ENCODE measurements at regions not wholly inside any gene's neighbourhood (a gene's known extent, or its start where the extent isn't known, plus 50 kb on each side); places are given as distances from the start of the nearest gene placed in this dataset.

DNA sequence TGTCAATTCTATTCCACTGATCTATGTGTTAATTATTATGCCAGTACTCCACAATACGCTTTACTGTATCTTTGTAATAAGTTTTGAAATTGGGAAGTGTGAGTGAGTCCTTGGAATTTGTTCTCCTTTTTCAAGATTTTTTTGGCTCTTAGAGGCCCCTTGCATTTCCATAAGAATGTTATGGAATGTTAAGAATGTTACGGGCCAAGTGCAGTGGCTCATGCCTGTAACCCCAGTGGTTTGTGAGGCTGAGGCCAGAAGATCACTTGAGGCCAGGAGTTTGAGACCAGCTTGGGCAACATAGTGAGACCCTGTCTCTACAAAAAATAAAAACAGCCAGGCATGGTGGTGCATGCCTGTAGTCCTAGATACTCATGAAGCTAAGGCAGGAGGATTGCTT lies 167.6 kb upstream of the CXorf66 start:
- ATAC-seq (no peak), FAIRE-seq (no peak), DNase-seq (ENCODE audit: extremely low read depth in 1 of 4, low spot score in 3 of 4) (no peak)
- Histone ChIP-seq H3K79me2 (ENCODE audit: control insufficient read depth, insufficient read depth, low read length) (no peaks in the 10 kb centered on the region), H3K4me2 (ENCODE audit: insufficient read depth, low read length) (no peak overlapping the region), H3K9me3 (replicated peaks; ENCODE audit: control insufficient read depth, insufficient read depth, low read depth, low read length) (no peaks in the 10 kb centered on the region), H2AFZ (ENCODE audit: low read depth, low read length) (no peak overlapping the region), H3K4me1 (replicated peaks in 1 of 2; ENCODE audit: control insufficient read depth in 2 of 2, insufficient read depth in 2 of 2, low read length in 2 of 2) (no peaks in the 10 kb centered on the region), H3K27me3 (ENCODE audit: control insufficient read depth in 2 of 2, insufficient read depth in 2 of 2, low read length in 2 of 2) (no peaks in the 10 kb centered on the region), H3K36me3 (ENCODE audit: control insufficient read depth, insufficient read depth, low read length) (no peaks in the 10 kb centered on the region), H4K20me1 (replicated peaks; ENCODE audit: control insufficient read depth, insufficient read depth, low read length) (no peaks in the 10 kb centered on the region), H3K4me3 (no peak overlapping the region), H3K9ac (ENCODE audit: insufficient read depth in 1 of 2, low read depth in 2 of 2, low read length in 2 of 2) (no peak overlapping the region), H3K27ac (ENCODE audit: extremely low read depth, low read depth, low read length) (no peak overlapping the region), H3K9me1 (ENCODE audit: control insufficient read depth, insufficient read depth, low read length) (no peaks in the 10 kb centered on the region)
- BruUV-seq (replicated peaks), result no TSS peak
- ChIA-PET CTCF (ENCODE audit: low intra/inter-chr PET ratio) (no interaction called here), POLR2A (no interaction called here)
- WGBS (ENCODE audit: insufficient coverage, low coverage, missing lambda C conversion rate), result 0% methylated on average over 1 of the region's 2 CpGs
- in situ Hi-C loops (cut with MboI) (no loop called here), intact Hi-C loops (cut with micrococcal nuclease) (no loop called here)
- TF ChIP-seq ERF (CRISPR knock-in tag; IDR thresholded peaks at IDR 0.05), result no peak
- TF ChIP-seq, protein P1, sequence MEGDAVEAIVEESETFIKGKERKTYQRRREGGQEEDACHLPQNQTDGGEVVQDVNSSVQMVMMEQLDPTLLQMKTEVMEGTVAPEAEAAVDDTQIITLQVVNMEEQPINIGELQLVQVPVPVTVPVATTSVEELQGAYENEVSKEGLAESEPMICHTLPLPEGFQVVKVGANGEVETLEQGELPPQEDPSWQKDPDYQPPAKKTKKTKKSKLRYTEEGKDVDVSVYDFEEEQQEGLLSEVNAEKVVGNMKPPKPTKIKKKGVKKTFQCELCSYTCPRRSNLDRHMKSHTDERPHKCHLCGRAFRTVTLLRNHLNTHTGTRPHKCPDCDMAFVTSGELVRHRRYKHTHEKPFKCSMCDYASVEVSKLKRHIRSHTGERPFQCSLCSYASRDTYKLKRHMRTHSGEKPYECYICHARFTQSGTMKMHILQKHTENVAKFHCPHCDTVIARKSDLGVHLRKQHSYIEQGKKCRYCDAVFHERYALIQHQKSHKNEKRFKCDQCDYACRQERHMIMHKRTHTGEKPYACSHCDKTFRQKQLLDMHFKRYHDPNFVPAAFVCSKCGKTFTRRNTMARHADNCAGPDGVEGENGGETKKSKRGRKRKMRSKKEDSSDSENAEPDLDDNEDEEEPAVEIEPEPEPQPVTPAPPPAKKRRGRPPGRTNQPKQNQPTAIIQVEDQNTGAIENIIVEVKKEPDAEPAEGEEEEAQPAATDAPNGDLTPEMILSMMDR (IDR thresholded peaks at IDR 0.05 in 2 of 3, conservative IDR thresholded peaks at IDR 0.05 in 1 of 3; ENCODE audit: insufficient read depth in 2 of 3, low read depth in 1 of 3, low read length in 3 of 3), result no peak
- TF ChIP-seq, protein P2, sequence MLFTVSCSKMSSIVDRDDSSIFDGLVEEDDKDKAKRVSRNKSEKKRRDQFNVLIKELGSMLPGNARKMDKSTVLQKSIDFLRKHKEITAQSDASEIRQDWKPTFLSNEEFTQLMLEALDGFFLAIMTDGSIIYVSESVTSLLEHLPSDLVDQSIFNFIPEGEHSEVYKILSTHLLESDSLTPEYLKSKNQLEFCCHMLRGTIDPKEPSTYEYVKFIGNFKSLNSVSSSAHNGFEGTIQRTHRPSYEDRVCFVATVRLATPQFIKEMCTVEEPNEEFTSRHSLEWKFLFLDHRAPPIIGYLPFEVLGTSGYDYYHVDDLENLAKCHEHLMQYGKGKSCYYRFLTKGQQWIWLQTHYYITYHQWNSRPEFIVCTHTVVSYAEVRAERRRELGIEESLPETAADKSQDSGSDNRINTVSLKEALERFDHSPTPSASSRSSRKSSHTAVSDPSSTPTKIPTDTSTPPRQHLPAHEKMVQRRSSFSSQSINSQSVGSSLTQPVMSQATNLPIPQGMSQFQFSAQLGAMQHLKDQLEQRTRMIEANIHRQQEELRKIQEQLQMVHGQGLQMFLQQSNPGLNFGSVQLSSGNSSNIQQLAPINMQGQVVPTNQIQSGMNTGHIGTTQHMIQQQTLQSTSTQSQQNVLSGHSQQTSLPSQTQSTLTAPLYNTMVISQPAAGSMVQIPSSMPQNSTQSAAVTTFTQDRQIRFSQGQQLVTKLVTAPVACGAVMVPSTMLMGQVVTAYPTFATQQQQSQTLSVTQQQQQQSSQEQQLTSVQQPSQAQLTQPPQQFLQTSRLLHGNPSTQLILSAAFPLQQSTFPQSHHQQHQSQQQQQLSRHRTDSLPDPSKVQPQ (CRISPR knock-in tag; IDR thresholded peaks at IDR 0.05; ENCODE audit: borderline replicate concordance), result no peak
- no peak for TF ChIP-seq ZKSCAN1 (IDR thresholded peaks at IDR 0.05; ENCODE audit: low read depth, low read length)
- TF ChIP-seq GATA2 (CRISPR knock-in tag; IDR thresholded peaks at IDR 0.05), result no peak
- TF ChIP-seq ZNF778 (CRISPR knock-in tag; IDR thresholded peaks at IDR 0.05), result no peak
- TF ChIP-seq DIDO1 (tag; IDR thresholded peaks at IDR 0.05; ENCODE audit: low read depth), result no peak
- no peak for TF ChIP-seq CBX1 (IDR thresholded peaks at IDR 0.05; ENCODE audit: low read depth)
- TF ChIP-seq, protein P3, sequence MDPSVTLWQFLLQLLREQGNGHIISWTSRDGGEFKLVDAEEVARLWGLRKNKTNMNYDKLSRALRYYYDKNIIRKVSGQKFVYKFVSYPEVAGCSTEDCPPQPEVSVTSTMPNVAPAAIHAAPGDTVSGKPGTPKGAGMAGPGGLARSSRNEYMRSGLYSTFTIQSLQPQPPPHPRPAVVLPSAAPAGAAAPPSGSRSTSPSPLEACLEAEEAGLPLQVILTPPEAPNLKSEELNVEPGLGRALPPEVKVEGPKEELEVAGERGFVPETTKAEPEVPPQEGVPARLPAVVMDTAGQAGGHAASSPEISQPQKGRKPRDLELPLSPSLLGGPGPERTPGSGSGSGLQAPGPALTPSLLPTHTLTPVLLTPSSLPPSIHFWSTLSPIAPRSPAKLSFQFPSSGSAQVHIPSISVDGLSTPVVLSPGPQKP (CRISPR knock-in tag; IDR thresholded peaks at IDR 0.05), result no peak
- no peak for TF ChIP-seq NFE2L1 (tag; IDR thresholded peaks at IDR 0.05; ENCODE audit: borderline replicate concordance, low read depth)
